HG02938 (cell line): ENCODE measurements at regions not wholly inside any gene's neighbourhood (a gene's known extent, or its start where the extent isn't known, plus 50 kb on each side); places are given as distances from the start of the nearest gene placed in this dataset.
A peak's percentile ranks its signal among the peaks of the same experiment; 100 is the strongest.
"Not testable (repeated sequence)": the region's sequence is repeated elsewhere in the genome, so short reads cannot be mapped to it uniquely, and the experiment has no call there.

Experiments
- ATAC-seq: cut with Tn5 transposase; IDR thresholded peaks from one replicate; pipeline ENCODE4 v1.9.1; 2021; ENCODE audit warnings: mild to moderate bottlenecking, moderate library complexity; ENCODE audit not compliant: unreplicated experiment

DNA sequence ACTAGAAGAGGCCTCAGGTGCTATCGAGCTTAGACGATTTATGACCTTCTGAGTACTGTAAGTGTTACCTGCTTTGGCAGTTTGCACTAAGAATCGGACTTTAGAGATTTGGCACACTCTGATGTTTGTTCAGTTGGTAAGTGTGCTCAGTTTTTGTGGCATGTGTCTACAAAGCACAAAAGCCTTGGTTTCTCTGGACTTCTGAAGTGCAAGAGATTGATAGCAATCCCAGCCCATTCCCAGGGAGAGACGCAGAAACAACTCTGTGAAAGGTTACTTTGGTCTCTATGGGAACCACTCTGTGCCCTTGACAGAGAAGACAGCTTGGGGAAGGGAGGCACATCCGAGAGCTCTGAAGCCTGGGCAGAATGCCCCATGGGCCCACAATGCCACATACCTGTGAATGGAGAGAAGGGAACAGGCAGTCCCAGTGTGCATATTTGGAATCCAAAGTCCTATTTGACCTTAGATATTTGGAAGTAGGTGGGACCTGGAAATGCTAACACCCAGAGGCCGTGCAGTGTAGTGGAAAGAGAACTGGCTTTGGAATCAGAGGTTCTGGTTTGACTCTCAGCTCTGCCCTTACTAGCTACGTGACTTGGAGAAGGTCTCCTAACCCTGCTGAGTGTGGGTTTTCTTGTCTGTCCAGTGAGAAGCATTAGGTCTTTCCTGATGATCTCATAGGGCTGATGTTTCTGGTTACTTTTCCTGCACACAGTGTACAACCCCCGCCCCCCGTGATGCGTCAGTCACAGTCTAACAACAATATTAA lies 194.3 kb upstream of the VLDLR start:
- no peak for ATAC-seq

DNA sequence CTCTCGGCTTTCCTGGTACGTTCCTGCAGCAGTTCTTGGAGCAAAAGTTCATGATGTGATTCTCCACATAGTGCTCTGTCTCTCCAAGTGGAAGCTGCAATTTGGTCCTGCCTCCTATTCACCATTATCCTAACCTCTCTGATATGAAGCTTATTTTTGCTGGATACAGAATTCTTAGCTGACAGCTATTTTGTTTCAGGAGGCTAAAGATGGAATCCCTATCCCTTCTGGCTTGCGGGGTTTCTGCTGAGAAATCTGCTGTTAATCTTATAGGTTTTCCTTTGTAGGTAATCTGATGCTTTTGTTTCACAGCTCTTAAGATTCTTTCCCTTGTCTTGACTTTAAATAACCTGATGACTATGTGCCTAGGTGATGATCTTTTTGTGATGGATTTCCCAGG lies 181.6 kb upstream of the VLDLR start:
- ATAC-seq = no peak

DNA sequence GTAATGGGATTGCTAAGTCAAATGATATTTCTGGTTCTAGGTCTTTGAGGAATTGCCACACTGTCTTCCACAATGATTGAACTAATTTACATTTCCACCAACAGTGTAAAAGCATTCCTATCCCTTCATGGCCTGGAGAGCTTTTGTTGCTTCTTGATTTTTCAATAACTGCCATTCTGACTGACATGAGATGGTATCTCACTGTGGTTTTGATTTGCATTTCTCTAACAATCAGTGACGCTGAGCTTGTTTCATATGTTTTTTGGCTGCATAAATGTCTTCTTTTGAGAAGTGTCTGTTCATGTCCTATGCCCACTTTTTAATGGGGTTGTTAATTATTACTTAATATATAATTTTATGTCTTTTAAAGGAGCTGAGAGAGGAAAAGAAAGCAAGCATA lies 177.7 kb upstream of the VLDLR start:
- ATAC-seq = not testable (repeated sequence)

DNA sequence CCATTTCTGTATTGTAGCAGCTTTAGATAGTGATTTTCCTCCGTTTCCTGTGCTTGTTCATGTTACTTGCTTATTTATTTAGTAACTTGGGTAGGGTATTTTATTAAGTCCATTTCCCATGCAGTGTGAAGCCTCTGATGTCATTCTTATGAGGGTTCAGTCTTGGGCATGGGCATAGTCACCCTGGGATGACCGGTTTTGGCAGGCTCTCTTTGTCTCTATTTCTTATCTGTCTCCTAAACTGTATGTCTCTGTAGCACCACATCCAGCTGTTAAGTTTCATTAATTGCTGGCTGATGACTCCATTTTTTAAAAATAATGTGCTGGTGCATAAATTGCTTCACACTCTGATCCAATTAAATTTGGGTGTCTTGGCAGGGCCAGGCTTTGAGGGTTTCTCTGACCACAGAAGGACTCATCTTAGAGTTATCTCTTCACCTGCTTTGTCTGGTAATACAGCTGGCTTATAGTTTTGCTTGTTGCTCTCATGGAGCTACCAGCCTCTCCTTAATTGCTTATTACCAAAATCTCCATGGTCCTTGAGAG lies 173.3 kb upstream of the VLDLR start:
- ATAC-seq = no peak

DNA sequence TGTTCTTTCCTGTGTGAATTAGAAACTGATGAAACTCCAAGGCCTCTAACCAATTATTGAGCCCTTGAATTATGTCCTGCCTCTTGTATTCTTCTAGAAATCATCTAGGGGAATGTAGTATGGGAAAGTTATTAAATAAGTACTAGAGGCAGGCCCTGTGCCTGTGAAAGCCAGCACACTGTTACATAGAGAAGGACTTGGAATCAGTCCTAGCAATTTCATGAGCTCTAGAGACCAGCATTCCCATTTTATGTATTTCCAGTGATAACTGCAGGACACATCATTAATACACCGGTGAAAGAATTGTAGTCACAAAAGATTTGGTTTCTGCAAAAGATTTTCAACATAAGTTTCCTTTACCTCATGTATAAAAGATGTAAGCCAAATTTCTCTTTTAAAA lies 168.5 kb upstream of the VLDLR start:
- no peak for ATAC-seq

DNA sequence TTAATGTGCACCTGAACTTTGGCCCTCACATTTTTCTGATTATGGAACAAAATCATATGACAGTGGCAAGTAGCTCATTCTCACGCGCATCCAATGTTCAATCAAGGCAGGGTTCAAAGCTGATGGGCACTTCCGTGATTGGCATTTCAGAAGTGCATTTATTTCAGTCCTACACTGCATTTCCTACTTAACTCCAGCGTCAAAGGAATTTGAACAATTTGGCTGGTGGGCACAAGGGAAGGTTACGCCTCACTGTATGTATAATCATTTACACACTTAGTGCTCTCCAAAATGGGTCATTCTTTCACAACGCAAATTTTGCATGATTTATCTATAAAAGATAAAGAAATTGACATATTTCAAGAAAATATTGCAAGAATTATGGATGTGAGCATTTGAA lies 167.9 kb upstream of the VLDLR start:
- no peak for ATAC-seq

DNA sequence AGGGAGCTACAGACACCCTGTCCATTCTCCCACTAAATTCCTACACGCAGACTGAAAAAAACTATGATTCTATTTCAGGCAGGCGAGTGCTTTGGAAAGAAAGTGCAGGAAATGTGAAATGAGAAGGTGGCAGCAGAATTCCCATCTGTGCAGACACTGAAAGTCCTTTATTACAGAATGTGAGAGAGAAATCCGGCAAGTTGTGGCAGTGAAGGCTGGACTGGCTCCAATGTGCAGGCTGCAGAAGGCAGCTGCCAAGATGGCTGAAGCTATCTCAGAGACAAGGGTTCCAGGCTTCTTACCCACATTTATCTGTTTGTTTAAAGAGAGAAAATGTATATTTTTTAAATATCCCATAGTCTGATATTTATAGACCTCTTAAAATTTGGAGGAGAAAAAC lies 161.8 kb upstream of the VLDLR start:
- no peak for ATAC-seq

DNA sequence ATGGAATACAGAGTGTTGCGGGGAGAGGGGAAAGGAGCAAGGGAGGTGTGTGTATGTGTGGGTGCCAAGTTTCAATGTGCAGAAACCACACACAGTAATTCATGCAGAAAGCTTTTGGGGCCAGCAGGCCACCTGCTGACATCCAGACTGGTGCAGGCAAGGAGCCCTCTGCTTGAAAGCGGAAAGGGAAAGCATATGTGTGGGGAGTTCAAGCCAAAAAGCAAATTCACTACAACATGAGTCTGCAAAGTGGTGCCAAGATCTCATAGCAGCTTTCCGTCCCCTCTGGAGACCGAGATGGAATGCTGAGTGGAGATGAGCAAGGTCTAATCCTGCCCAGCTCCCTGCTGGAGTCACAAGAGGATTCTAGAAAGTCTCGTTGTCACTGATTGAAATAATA lies 159.7 kb upstream of the VLDLR start:
- no peak for ATAC-seq

DNA sequence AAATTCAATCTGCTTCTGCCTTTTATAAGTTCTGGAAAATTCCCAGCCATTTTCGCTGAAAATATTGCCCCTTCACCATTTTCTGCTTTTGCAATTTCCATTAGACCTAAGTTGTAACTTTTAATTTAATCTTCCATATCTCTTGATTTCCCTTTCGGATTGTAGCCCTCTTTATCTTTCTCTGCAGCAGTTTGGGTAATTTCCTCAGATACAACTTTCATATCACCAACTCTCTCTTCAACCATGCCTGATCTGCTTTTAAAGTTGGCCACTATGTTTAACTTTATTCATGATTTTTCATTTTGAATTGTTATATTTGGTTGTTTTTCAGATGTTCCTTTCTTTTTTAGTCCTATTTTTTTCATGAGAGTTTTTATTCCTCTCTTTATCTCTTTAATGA lies 157.0 kb upstream of the VLDLR start:
- ATAC-seq = no peak

DNA sequence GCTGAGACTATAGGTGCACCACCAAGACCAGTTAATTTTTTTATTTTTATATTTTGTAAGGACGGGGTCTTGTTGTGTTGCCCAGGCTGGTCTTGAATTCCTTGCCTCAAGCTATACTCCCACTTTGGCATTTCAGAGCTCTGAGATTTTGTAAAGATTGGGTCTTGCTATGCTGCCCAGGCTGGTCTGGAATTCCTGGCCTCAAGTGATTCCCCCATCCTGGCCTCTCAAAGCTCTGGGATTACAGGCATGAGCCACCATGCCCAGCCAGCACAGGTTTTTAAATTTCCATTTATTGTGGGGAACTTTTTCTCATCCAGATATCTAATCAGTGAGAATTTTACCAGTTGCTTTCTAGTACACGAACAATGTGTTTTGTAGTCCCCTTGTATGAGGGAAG lies 156.1 kb upstream of the VLDLR start:
- ATAC-seq = no peak

DNA sequence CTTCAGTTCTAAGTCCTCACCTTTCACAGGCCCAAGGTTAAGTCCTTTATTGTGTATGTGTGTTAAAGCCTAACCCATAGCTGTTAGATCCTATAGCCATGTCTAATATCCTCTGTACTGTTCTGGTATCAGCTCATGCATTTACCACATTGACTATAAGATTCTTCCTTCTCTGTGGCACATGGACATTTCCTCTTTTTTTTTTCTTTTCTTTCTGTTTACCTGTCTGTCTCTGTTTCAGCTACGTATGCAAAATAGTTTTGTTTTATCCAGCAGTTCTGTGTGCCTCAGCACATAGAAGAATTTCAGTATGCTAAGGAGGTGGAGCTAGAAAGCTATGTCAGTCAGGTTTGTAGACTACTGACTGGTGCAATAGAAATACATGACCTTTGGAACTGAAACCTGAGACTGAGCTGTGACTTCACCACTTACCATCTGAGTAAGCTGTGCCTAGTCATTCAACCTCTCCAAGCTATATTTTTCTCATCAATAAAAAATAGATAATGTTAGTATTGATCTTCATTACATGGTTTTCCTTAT lies 155.6 kb upstream of the VLDLR start:
- peak; percentile 99 for ATAC-seq

DNA sequence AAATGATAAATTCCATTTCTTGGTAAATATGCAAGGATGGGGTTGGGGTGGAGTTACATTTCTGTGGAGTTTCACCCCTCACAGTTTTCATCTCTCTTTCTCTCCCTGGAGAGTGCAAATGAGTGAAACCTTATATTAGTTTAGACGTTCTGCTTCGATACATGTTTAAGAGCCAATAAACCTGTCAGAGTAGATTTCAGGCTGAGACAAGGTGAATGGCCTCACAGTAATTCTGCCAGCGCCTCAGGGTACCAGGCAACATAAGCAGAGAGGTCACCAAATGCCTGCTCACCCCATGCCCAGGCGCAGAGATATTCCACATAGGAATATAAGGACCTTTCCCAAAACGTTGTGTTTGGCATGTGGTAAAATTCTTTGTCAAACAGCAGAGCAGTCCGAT lies 154.9 kb upstream of the VLDLR start:
- no peak for ATAC-seq

DNA sequence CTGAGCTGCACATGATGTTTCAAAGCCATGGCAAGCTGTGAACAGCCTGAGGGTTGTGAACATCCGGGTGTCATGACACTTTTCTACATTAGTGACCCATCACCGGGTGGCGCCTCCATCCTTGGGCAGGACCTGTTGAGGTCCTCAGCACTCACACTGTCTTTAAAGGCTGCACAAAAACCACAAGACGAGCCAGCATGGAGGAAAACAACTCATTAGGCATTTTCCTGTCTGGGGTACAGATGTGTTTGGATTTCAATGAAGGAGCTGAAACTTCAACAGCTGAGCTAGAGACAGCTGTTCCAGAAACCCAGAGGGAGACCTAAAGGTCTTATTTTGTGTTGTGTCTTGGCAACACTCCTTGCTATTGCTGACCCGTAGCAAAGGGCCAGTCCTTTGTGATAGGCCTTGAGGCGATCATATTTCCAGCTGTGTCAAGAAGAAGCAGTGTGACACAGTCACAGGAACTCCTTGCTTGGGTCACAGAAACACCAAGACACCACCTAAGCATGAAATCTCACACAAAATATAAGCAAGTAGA lies 151.8 kb upstream of the VLDLR start:
- ATAC-seq = no peak

DNA sequence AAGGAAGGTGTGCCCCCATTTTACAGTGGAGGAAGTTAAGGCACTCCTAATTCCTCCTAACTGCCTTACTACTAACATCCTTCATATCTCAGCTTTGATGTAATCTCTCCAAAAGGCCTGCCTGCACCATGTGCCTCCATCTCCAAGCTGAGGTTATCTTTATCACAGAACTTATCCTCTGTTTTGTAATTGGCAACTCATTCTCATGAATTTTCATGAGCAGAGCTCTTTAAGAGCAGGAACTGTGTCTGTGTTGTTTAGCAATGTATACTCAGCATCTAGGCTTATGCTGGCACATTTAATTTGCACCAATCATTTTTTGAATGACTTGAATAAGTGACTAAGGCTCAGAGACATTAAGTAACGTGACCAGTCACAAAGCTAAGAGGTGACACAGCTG lies 147.9 kb upstream of the VLDLR start:
- ATAC-seq = no peak

DNA sequence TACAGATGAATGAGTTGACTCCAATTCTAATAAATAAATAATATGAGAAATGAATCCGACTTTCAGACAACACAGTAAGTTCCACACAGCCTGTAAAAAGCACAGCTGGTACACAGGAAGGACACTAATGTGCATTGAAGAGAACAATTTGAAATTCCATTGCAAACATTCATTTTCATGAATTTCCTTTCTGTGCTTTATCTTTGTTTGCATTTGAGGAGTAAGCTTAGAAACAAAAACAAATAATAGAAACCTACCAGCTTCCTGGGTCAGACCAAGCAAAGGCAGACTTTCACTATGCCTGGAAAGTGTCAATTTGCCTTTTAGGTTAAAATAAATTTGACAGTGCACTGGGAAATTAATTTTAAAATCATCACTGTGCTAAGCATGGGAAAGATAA lies 143.8 kb upstream of the VLDLR start:
- ATAC-seq = no peak

DNA sequence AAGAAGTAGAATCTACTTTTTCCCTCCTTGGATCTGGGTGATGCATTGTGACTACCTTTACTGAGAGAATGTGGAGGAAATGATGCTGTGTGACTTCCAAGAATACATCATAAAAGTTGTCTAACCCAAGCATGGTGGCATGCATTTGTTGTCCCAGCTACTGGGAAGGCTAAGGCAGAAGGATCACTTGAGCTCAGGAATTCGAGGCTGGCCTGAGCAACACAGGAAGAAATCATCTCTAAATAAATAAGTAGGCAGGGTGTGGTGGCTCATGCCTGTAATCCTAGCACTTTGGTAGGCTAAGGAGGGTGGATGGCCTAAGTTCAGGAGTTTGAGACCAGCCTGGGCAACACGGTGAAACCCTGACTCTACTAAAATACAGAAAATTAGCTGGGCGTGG lies 143.2 kb upstream of the VLDLR start:
- ATAC-seq = no peak

DNA sequence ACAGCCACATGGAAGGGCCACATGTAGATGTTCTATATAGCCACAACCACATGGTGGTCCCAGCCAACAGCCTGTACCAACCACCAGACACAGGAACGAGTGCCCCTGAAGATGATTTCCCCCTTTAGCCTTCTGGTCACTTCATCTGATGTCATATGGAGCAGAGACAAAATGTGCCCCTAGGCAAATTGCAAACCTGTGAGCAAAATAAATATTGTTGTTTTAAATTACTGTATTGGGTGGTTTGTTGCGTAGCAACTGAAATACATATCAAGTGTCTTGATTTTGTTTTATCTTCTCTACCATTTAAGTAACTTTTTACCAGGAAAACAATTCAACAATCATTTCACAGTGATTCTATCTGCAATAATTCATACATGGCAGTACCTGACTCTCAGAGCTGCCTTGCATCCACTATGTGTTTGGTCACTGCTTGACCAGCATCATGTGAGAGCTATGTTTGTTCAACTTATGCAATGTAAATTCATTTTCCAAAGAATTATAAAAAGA lies 142.5 kb upstream of the VLDLR start:
- ATAC-seq = no peak

DNA sequence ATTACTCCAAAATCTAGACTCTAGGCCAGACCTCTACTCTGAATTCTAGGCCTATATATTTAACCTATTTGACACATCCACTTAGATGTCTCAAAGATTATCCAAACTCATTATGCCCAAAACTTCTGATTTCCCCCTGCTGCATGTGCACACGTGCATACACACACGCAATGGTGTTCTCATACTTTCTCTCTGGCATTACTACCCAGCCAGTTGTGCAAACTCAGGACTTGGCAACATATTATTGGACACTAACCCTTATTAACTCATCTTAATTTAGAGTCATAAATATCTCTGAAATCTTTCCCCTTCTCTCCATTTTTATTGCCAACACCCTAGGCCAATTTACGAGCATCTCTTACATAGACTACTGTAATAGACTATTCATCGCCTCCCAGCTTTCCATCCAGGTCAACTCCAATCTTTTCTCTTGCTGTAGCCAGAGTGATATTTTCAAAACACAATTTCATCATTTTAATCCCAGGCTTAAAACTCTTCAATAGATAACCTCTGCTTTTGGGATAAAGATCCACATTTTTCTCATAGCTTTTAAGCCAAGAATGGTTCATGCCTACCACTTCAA lies 141.2 kb upstream of the VLDLR start:
- no peak for ATAC-seq

DNA sequence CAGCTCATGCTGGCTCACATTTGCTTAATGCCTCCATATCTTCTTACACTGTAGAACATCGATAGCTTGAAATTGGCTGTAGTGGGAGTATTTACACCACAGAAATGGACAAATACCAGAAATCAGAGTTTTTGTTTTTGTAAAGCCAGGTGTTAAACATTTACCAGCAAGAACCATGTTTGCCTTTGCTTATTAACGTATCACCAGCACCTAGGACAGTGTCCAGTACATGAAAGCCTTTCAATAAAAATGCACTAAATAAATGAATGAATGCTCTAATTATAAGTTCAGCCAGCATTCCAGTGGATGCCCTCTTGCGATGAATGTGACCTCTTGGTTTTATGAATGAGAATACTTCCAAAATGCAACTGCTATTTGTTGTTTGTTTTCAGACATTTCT lies 140.4 kb upstream of the VLDLR start:
- no peak for ATAC-seq

DNA sequence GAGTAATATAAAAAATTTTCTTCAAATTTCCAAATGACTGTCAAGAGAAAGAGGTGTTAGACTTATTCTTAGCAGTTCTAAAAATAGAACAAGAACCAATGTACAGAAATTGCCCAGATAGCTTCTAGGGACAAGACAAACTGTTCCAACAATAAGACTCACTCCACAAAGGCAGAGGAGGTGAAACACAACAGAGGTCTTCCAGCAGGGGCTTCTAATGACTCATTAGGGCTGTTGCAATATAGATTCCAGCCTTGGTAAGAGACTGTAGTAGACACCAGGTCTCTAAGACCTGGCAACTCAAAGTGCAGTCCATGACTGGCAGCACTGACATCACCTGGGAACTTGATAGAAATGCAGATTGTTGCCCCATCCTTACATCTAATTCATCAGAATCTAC lies 134.6 kb upstream of the VLDLR start:
- no peak for ATAC-seq

DNA sequence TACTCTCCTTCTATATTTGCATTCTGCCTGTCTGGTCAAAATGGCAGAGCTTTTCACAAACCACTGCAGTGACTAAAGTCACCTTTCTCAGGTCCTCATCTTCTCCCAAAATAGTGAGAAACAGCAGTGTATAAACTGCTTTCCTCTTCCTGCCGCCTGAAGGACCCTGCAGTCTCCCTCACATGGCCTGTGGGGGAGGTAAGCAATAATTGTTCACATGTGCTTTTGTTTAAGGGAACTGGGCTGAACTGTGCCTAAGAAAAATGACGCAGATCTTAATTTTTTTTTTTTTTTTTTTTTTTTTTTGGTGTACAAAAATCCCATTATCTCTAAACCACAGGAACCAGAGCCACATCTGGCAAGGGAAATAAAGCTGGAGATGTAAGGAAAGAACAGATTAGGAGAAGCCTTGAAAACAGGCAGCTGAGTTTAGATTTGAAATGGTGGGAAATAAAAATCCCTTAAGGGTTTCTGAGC lies 131.7 kb upstream of the VLDLR start:
- no peak for ATAC-seq

DNA sequence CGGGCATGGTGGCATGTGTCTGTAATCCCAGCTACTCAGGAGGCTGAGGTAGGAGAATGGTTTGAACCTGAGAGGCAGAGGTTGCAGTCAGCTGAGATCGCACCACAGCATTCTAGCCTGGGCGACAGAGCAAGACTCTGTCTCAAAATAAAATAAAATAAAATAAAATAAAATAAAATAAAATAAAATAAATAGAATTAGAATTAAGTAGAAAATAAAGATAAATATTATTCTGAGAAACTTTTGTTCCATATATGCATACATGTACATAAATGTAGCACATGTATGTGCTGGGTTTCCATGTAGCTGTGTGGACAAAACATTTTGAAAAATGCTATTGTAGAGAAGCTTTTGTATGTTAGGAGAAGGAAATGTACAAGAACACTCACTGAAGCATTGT lies 129.4 kb upstream of the VLDLR start:
- no peak for ATAC-seq
